Left ventricle myocardium inferior (tissue), 1 donor: ENCODE measurements at regions not wholly inside any gene's neighbourhood (a gene's known extent, or its start where the extent isn't known, plus 50 kb on each side); places are given as distances from the start of the nearest gene placed in this dataset.
"Not testable (repeated sequence)": the region's sequence is repeated elsewhere in the genome, so short reads cannot be mapped to it uniquely, and the experiment has no call there.

ENCODE experiments used
- DNase-seq: peaks from one replicate; pipeline ENCODE4 v3.0.0-alpha.2; 2020
- H3K27ac ChIP-seq: fragments of 200-600 bp; replicated peaks from 2 replicates; pipeline ENCODE4 v1.8.0; 2021
- H3K27me3 ChIP-seq: fragments of 200-600 bp; 2 replicates; pipeline ENCODE4 v1.8.0; 2021; ENCODE audit warnings: low read depth
- H3K36me3 ChIP-seq: fragments of 200-600 bp; 2 replicates; pipeline ENCODE4 v1.8.0; 2021
- H3K4me1 ChIP-seq: fragments of 200-600 bp; 2 replicates; pipeline ENCODE4 v1.8.0; 2021
- H3K4me3 ChIP-seq: fragments of 200-600 bp; 2 replicates; pipeline ENCODE4 v1.8.0; 2021; ENCODE audit warnings: mild to moderate bottlenecking, moderate library complexity
- H3K9me3 ChIP-seq: fragments of 200-600 bp; replicated peaks from 2 replicates; pipeline ENCODE4 v1.8.0; 2021
- CTCF ChIP-seq: fragments of 200-600 bp; IDR thresholded peaks from 2 replicates; pipeline ENCODE4 v1.8.0; 2021; ENCODE audit warnings: antibody characterized with exemption, mild to moderate bottlenecking, borderline replicate concordance
- intact Hi-C: fragments of 100-400 bp; cut with micrococcal nuclease; formaldehyde crosslinking; loops from one replicate; pipeline ENCODE4 v1.11.0; 2022
- donor health status: DM: no; HTN: yes; CAD: no; lungs with severe emphysema.

GRCh38 chr16:29188806-29189205 is 204.0 kb downstream of the LAT start:
- H3K27me3 ChIP-seq, intact Hi-C loops, H3K27ac ChIP-seq, DNase-seq, H3K4me3 ChIP-seq, H3K36me3 ChIP-seq, H3K9me3 ChIP-seq: not testable (repeated sequence)
- peaks cover 19% of the 10 kb centered on the region for H3K4me1 ChIP-seq

- intact Hi-C loops, DNase-seq, H3K9me3 ChIP-seq, H3K27me3 ChIP-seq, H3K36me3 ChIP-seq, H3K4me3 ChIP-seq: not testable (repeated sequence)
- peaks cover 41% of the 10 kb centered on the region for H3K4me1 ChIP-seq
- peak overlapping the region; percentile 97 for H3K27ac ChIP-seq
These were observed 201.7 kb downstream of the LAT start for GRCh38 chr16:29186306-29187220.

GRCh38 chr16:29185872-29186271 is 201.0 kb downstream of the LAT start:
- H3K27me3 ChIP-seq, H3K9me3 ChIP-seq, DNase-seq, H3K36me3 ChIP-seq, intact Hi-C loops, H3K4me3 ChIP-seq: not testable (repeated sequence)
- Histone ChIP-seq H3K27ac (peak overlapping the region; percentile 97), H3K4me1 (peaks cover 42% of the 10 kb centered on the region)

GRCh38 chr16:29184738-29185438 is 200.0 kb downstream of the LAT start:
- peak overlapping the region; percentile 38 for H3K4me3 ChIP-seq
- H3K4me1 ChIP-seq: peaks cover 47% of the 10 kb centered on the region
- H3K27me3 ChIP-seq, H3K9me3 ChIP-seq, intact Hi-C loops, H3K36me3 ChIP-seq: not testable (repeated sequence)
- peak overlapping the region; percentile 97 for H3K27ac ChIP-seq
- peak; percentile 77 for DNase-seq

GRCh38 chr16:29182940-29183868 is 198.4 kb downstream of the LAT start:
- H3K9me3 ChIP-seq, H3K27me3 ChIP-seq, intact Hi-C loops, H3K4me3 ChIP-seq, H3K36me3 ChIP-seq: not testable (repeated sequence)
- Histone ChIP-seq H3K4me1 (peaks cover 64% of the 10 kb centered on the region), H3K27ac (peak overlapping the region; percentile 97)
- DNase-seq: peak; percentile 63

- Histone ChIP-seq H3K36me3 (no peaks in the 10 kb centered on the region), H3K9me3 (no peaks in the 10 kb centered on the region), H3K4me3 (no peak overlapping the region), H3K27me3 (no peaks in the 10 kb centered on the region), H3K4me1 (peaks cover 71% of the 10 kb centered on the region), H3K27ac (peak overlapping the region; percentile 97)
- intact Hi-C loops: no loop called here
- peak; percentile 70 for DNase-seq
- no peak for TF ChIP-seq CTCF
These were observed 197.6 kb downstream of the LAT start for GRCh38 chr16:29182501-29182900.

- H3K27ac ChIP-seq: peak overlapping the region; percentile 97
- H3K4me3 ChIP-seq, H3K27me3 ChIP-seq, H3K36me3 ChIP-seq, DNase-seq, H3K9me3 ChIP-seq, intact Hi-C loops: not testable (repeated sequence)
- peaks cover 76% of the 10 kb centered on the region for H3K4me1 ChIP-seq
These were observed 197.1 kb downstream of the LAT start for GRCh38 chr16:29181921-29182411.

- H3K27me3 ChIP-seq, H3K4me3 ChIP-seq, H3K36me3 ChIP-seq, DNase-seq, H3K9me3 ChIP-seq, intact Hi-C loops: not testable (repeated sequence)
- peaks cover 83% of the 10 kb centered on the region for H3K4me1 ChIP-seq
- H3K27ac ChIP-seq: peak overlapping the region; percentile 97
These were observed 196.5 kb downstream of the LAT start for GRCh38 chr16:29181254-29181780.

- Histone ChIP-seq H3K27ac (peak overlapping the region; percentile 97), H3K4me1 (peaks cover 83% of the 10 kb centered on the region)
- H3K4me3 ChIP-seq, DNase-seq, intact Hi-C loops, H3K27me3 ChIP-seq, H3K36me3 ChIP-seq, H3K9me3 ChIP-seq: not testable (repeated sequence)
These were observed 195.4 kb downstream of the LAT start for GRCh38 chr16:29180206-29180600.
